H1 (cell line): ENCODE measurements at regions not wholly inside any gene's neighbourhood (a gene's known extent, or its start where the extent isn't known, plus 50 kb on each side); places are given as distances from the start of the nearest gene placed in this dataset.

ENCODE experiments used
- RFX5 ChIP-seq: IDR thresholded peaks from 2 replicates; pipeline ENCODE4 v1.6.1; 2011; ENCODE audit warnings: low read depth, low read length, improper control_type of control experiment, borderline replicate concordance
- ZNF274 ChIP-seq: IDR thresholded peaks from 2 replicates; pipeline ENCODE4 v1.7.0; 2012; ENCODE audit warnings: low read length, borderline replicate concordance; ENCODE audit errors: extremely low read depth

DNA sequence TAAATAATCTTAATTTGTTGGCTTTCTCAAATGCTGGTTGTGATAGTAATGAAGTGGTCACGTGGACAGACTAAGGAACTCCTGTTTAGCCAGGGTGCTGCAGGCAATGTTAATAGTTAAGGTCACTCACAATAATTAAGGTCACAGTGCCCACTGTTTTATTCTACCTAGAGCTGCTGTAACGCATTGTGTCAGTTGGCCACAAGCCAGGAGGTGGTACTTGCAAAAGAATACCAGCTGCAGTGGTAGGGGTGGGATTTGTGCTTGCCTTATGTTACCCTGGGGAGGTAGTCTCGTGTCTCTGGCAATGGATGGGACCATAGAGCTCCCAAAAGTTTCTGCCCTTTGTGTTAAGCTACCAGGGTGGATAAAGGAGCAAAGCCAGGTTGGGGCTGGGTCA is 969.1 kb upstream of the CDH8 start (continued):
- TF ChIP-seq RFX5 = no peak
- no peak for TF ChIP-seq ZNF274
